K562 (cell line): ENCODE measurements at regions not wholly inside any gene's neighbourhood (a gene's known extent, or its start where the extent isn't known, plus 50 kb on each side); places are given as distances from the start of the nearest gene placed in this dataset.
"Not testable (repeated sequence)": the region's sequence is repeated elsewhere in the genome, so short reads cannot be mapped to it uniquely, and the experiment has no call there.

Experiments used
- CREBBP ChIP-seq: IDR thresholded peaks from one replicate; pipeline ENCODE4 v1.6.1; 2012; ENCODE audit warnings: low read depth, mild to moderate bottlenecking, control low read depth, inconsistent platforms, low read length
- CTCF ChIP-seq, 3 experiments: IDR thresholded peaks in 2 of 3; conservative IDR thresholded peaks in 1 of 3; 2 replicates each; pipeline ENCODE4 v1.5.1; 2011 to 2012; ENCODE audit warnings: low read length in 3 of 3, mild to moderate bottlenecking in 3 of 3, control low read depth in 2 of 3, improper control_type of control experiment in 1 of 3, inconsistent platforms in 1 of 3, low read depth in 1 of 3, mixed read lengths in 1 of 3, moderate library complexity in 1 of 3; ENCODE audit not compliant: insufficient read depth in 2 of 3
- HDAC2 ChIP-seq: fragments of 450-650 bp; IDR thresholded peaks from 2 replicates; pipeline ENCODE4 v1.6.1; 2016; ENCODE audit warnings: mild to moderate bottlenecking
- NFE2L1 ChIP-seq: fragments of 450-650 bp; IDR thresholded peaks from 2 replicates; pipeline ENCODE4 v1.6.1; 2016; ENCODE audit warnings: missing genetic modification characterization, low read depth, mild to moderate bottlenecking, missing compliant biosample characterization, moderate library complexity, borderline replicate concordance
- NFYB ChIP-seq: IDR thresholded peaks from 2 replicates; pipeline ENCODE4 v1.6.1; 2011; ENCODE audit warnings: mild to moderate bottlenecking, moderate library complexity; ENCODE audit not compliant: insufficient read length; ENCODE audit errors: extremely low read depth
- RCOR1 ChIP-seq, 2 experiments: IDR thresholded peaks; 2 replicates each; pipeline ENCODE4 v1.6.1; 2012; ENCODE audit warnings: low read depth in 2 of 2, low read length in 2 of 2, borderline replicate concordance in 1 of 2, improper control_type of control experiment in 1 of 2
- RFX1 ChIP-seq: fragments of 450-650 bp; IDR thresholded peaks from 2 replicates; pipeline ENCODE4 v1.6.1; 2016; ENCODE audit warnings: mild to moderate bottlenecking, moderate library complexity
- U2AF1 ChIP-seq: fragments of 200-400 bp; formaldehyde crosslinking; optimal IDR thresholded peaks from 2 replicates; pipeline ENCODE3; 2017; ENCODE audit warnings: mild to moderate bottlenecking, low read depth, low read length, moderate library complexity
- ZFP1 ChIP-seq: fragments of 450-650 bp; formaldehyde crosslinking; IDR thresholded peaks from 2 replicates; pipeline ENCODE4 v1.4.0; 2020; ENCODE audit warnings: mild to moderate bottlenecking, mixed read lengths
- ZNF212 ChIP-seq: fragments of 450-650 bp; formaldehyde crosslinking; IDR thresholded peaks from 2 replicates; pipeline ENCODE4 v1.4.0; 2020; ENCODE audit warnings: mild to moderate bottlenecking
- ZNF347 ChIP-seq: fragments of 450-650 bp; formaldehyde crosslinking; IDR thresholded peaks from 2 replicates; pipeline ENCODE4 v1.4.0; 2020; ENCODE audit warnings: low read depth, mild to moderate bottlenecking, moderate library complexity
- ZNF655 ChIP-seq: fragments of 250-450 bp; sonication (Bioruptor Pico); IDR thresholded peaks from 2 replicates; pipeline ENCODE4 v1.5.0; 2021
- ZZZ3 ChIP-seq: fragments of 450-650 bp; IDR thresholded peaks from 2 replicates; pipeline ENCODE4 v1.6.1; 2016; ENCODE audit warnings: antibody characterized with exemption, mild to moderate bottlenecking, moderate library complexity
- TF ChIP-seq, protein P1 (sequence below), 2 experiments: fragments of 450-650 bp in 1 of 2; sonication (generic) in 1 of 2; formaldehyde crosslinking in 1 of 2; IDR thresholded peaks in 1 of 2; conservative IDR thresholded peaks in 1 of 2; 2 replicates each; pipeline versions ENCODE4 v1.6.1 to v1.8.1; 2016 to 2023; ENCODE audit warnings: mild to moderate bottlenecking in 2 of 2, moderate library complexity in 2 of 2, inconsistent platforms in 1 of 2, missing genetic modification reagents in 1 of 2

DNA sequence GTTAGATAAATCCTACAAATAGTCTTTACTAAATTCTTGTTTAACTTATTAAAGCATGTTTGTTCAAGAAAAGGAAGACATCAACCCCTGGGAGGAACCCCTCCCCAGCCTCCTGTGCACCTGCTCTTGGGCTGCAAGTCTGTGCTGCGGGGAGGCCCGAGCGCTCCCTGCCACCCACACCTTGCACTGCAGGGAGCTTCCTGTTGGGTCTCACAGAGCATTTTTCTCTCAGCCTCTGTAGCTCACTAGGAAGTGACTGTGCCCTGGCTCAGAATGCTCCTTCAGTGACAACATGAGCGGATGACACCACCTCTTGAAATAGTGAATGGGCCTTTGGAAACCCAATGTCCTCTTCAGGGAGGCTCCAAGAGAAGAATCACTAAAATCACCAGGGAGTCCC lies 81.1 kb downstream of the OR4M2 start:
- not testable (repeated sequence) for TF ChIP-seq ZNF212 (CRISPR knock-in tag); ZNF347 (CRISPR knock-in tag); NFYB; CTCF (IDR thresholded peaks at IDR 0.05 in 2 of 3, conservative IDR thresholded peaks at IDR 0.05 in 1 of 3; ENCODE audit: insufficient read depth in 2 of 3, low read depth in 1 of 3, low read length in 3 of 3); ZZZ3; ZNF655; RFX1; ZFP1 (CRISPR knock-in tag); RCOR1 (IDR thresholded peaks at IDR 0.05; ENCODE audit: borderline replicate concordance in 1 of 2, low read depth in 2 of 2, low read length in 2 of 2); U2AF1; HDAC2; CREBBP; NFE2L1 (tag)
- TF ChIP-seq, protein P1, sequence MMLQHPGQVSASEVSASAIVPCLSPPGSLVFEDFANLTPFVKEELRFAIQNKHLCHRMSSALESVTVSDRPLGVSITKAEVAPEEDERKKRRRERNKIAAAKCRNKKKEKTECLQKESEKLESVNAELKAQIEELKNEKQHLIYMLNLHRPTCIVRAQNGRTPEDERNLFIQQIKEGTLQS (IDR thresholded peaks at IDR 0.05): not testable (repeated sequence)
- TF ChIP-seq, protein P1 (CRISPR knock-in tag; conservative IDR thresholded peaks at IDR 0.05): not testable (repeated sequence)
